HEK293 (cell line): ENCODE measurements at regions not wholly inside any gene's neighbourhood (a gene's known extent, or its start where the extent isn't known, plus 50 kb on each side); places are given as distances from the start of the nearest gene placed in this dataset.

Experiments
- FEZF1 ChIP-seq: fragments of 450-650 bp; formaldehyde crosslinking; IDR thresholded peaks from 2 replicates; pipeline ENCODE4 v1.5.1; 2016; ENCODE audit warnings: missing biosample characterization, missing genetic modification characterization
- TCF7L2 ChIP-seq: IDR thresholded peaks from 2 replicates; pipeline ENCODE4 v1.6.1; 2011; ENCODE audit warnings: low read depth, mild to moderate bottlenecking, inconsistent platforms, low read length, moderate library complexity, borderline replicate concordance
- TRIM28 ChIP-seq: IDR thresholded peaks from 2 replicates; pipeline ENCODE4 v1.6.1; 2011; ENCODE audit warnings: low read length, control low read depth, borderline replicate concordance
- YY1 ChIP-seq: fragments of 450-650 bp; formaldehyde crosslinking; IDR thresholded peaks from 2 replicates; pipeline ENCODE4 v1.5.1; 2018; ENCODE audit warnings: missing biosample characterization, missing genetic modification characterization
- ZBTB20 ChIP-seq: fragments of 450-650 bp; formaldehyde crosslinking; IDR thresholded peaks from 2 replicates; pipeline ENCODE4 v1.5.1; 2016; ENCODE audit warnings: missing biosample characterization, missing genetic modification characterization
- ZBTB7A ChIP-seq: fragments of 450-650 bp; formaldehyde crosslinking; IDR thresholded peaks from 2 replicates; pipeline ENCODE4 v1.5.1; 2016; ENCODE audit warnings: low read depth, missing biosample characterization, missing genetic modification characterization
- ZBTB8A ChIP-seq: fragments of 450-650 bp; formaldehyde crosslinking; IDR thresholded peaks from 2 replicates; pipeline ENCODE4 v1.5.1; 2016; ENCODE audit warnings: missing biosample characterization, missing genetic modification characterization
- ZNF169 ChIP-seq: fragments of 450-650 bp; formaldehyde crosslinking; IDR thresholded peaks from 2 replicates; pipeline ENCODE4 v1.5.1; 2016; ENCODE audit warnings: missing biosample characterization, missing genetic modification characterization
- ZNF214 ChIP-seq: fragments of 450-650 bp; formaldehyde crosslinking; IDR thresholded peaks from 2 replicates; pipeline ENCODE4 v1.5.1; 2017; ENCODE audit warnings: missing biosample characterization, mild to moderate bottlenecking, missing genetic modification characterization, borderline replicate concordance
- ZNF239 ChIP-seq: fragments of 450-650 bp; formaldehyde crosslinking; IDR thresholded peaks from 2 replicates; pipeline ENCODE4 v1.5.1; 2016; ENCODE audit warnings: missing biosample characterization, missing genetic modification characterization
- ZNF501 ChIP-seq: fragments of 450-650 bp; formaldehyde crosslinking; IDR thresholded peaks from 2 replicates; pipeline ENCODE4 v1.5.1; 2016; ENCODE audit warnings: missing biosample characterization, missing genetic modification characterization
- ZNF521 ChIP-seq: fragments of 450-650 bp; formaldehyde crosslinking; IDR thresholded peaks from 2 replicates; pipeline ENCODE4 v1.5.1; 2017; ENCODE audit warnings: missing biosample characterization, mild to moderate bottlenecking, missing genetic modification characterization
- ZNF560 ChIP-seq: fragments of 450-650 bp; formaldehyde crosslinking; IDR thresholded peaks from 2 replicates; pipeline ENCODE4 v1.5.1; 2017; ENCODE audit warnings: missing biosample characterization, missing genetic modification characterization, borderline replicate concordance
- TF ChIP-seq, protein P1 (sequence below): fragments of 450-650 bp; formaldehyde crosslinking; IDR thresholded peaks from 2 replicates; pipeline ENCODE4 v1.5.1; 2016; ENCODE audit warnings: missing biosample characterization, missing genetic modification characterization

DNA sequence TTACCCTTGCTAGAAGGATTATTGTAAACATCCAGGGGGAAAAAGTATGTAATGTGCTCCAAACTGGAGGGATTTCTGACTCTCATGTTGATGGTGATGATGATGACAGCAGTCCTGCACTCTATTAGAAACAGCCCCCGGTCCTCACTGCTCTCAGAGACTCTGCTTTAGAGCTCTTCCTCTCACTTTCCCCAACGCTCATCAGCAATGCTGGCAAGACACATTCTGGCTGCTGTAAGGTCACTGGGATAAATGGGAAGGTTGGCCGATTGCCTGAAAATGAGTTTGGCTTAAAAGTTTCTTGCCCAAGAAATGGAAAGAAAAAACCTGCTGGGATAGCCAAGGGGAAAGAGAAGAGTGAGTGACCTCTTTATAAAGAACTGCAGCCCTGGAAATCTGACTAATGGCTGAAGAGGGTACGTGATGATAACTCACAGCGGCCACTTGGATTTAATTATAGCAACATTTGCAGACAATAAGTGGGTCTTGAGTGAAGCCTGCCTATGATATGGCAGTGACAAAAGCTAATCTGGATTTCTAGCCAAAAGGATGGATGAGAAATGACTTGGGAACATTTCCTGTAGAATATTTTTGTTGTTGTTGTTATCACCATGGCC is 235.8 kb downstream of the TMEM38B start:
- TF ChIP-seq ZBTB20 (tag by site-specific recombination): no peak
- no peak for TF ChIP-seq TCF7L2
- TF ChIP-seq, protein P1, sequence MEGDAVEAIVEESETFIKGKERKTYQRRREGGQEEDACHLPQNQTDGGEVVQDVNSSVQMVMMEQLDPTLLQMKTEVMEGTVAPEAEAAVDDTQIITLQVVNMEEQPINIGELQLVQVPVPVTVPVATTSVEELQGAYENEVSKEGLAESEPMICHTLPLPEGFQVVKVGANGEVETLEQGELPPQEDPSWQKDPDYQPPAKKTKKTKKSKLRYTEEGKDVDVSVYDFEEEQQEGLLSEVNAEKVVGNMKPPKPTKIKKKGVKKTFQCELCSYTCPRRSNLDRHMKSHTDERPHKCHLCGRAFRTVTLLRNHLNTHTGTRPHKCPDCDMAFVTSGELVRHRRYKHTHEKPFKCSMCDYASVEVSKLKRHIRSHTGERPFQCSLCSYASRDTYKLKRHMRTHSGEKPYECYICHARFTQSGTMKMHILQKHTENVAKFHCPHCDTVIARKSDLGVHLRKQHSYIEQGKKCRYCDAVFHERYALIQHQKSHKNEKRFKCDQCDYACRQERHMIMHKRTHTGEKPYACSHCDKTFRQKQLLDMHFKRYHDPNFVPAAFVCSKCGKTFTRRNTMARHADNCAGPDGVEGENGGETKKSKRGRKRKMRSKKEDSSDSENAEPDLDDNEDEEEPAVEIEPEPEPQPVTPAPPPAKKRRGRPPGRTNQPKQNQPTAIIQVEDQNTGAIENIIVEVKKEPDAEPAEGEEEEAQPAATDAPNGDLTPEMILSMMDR: no peak
- TF ChIP-seq ZNF521: no peak
- TF ChIP-seq ZNF501: no peak
- TF ChIP-seq YY1 (tag by site-specific recombination): no peak
- TF ChIP-seq ZBTB8A: no peak
- no peak for TF ChIP-seq ZBTB7A (tag by site-specific recombination)
- TF ChIP-seq ZNF239: no peak
- no peak for TF ChIP-seq FEZF1
- TF ChIP-seq TRIM28: no peak
- no peak for TF ChIP-seq ZNF560 (tag by site-specific recombination)
- no peak for TF ChIP-seq ZNF214 (tag by site-specific recombination)
- no peak for TF ChIP-seq ZNF169 (tag by site-specific recombination)
